RWPE1 (cell line): ENCODE measurements at regions not wholly inside any gene's neighbourhood (a gene's known extent, or its start where the extent isn't known, plus 50 kb on each side); places are given as distances from the start of the nearest gene placed in this dataset.
A peak's percentile ranks its signal among the peaks of the same experiment; 100 is the strongest.

Source experiments
- CTCF ChIA-PET: fragments of 350-600 bp; sonication (Branson Sonifier 250); formaldehyde crosslinking; extraction: SDS; loops from one replicate; lab custom pipeline; 2021; lab: Yijun Ruan, JAX
- POLR2A ChIA-PET: fragments of 400-600 bp; formaldehyde crosslinking; extraction: SDS; loops from one replicate; lab custom pipeline; 2020; ENCODE audit warnings: antibody characterized with exemption; ENCODE audit not compliant: low non-redundant PET; lab: Yijun Ruan, JAX
- DNase-seq: peaks from one replicate; pipeline ENCODE4 v3.0.0; 2012; ENCODE audit warnings: low spot score
- H3K27ac ChIP-seq: fragments of 450-650 bp; 2 replicates; pipeline ENCODE4 v1.5.1; 2017
- TF ChIP-seq, protein P1 (sequence below): fragments of 450-650 bp; conservative IDR thresholded peaks from 2 replicates; pipeline ENCODE4 v1.5.1; 2017; ENCODE audit warnings: low read depth, mild to moderate bottlenecking

- TF ChIP-seq, protein P1, sequence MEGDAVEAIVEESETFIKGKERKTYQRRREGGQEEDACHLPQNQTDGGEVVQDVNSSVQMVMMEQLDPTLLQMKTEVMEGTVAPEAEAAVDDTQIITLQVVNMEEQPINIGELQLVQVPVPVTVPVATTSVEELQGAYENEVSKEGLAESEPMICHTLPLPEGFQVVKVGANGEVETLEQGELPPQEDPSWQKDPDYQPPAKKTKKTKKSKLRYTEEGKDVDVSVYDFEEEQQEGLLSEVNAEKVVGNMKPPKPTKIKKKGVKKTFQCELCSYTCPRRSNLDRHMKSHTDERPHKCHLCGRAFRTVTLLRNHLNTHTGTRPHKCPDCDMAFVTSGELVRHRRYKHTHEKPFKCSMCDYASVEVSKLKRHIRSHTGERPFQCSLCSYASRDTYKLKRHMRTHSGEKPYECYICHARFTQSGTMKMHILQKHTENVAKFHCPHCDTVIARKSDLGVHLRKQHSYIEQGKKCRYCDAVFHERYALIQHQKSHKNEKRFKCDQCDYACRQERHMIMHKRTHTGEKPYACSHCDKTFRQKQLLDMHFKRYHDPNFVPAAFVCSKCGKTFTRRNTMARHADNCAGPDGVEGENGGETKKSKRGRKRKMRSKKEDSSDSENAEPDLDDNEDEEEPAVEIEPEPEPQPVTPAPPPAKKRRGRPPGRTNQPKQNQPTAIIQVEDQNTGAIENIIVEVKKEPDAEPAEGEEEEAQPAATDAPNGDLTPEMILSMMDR, result no peak
- ChIA-PET POLR2A (no interaction called here), CTCF (interaction anchor here (0.6 kb wide), 1 partner anchor 130 kb away, joined by 6 read pairs; no protein-coding TSS in a partner anchor)
- peak; percentile 26 for DNase-seq
- H3K27ac ChIP-seq, result no peak overlapping the region
Observed at GRCh38 chr18:22485808-22486244, 68.1 kb upstream of the CTAGE1 start.

GRCh38 chr18:22486667-22487066 is 69.0 kb upstream of the CTAGE1 start:
- DNase-seq, result no peak
- POLR2A ChIA-PET, result no interaction called here
- TF ChIP-seq, protein P1, result no peak
- no peak overlapping the region for H3K27ac ChIP-seq
- CTCF ChIA-PET, result no interaction called here

GRCh38 chr18:22488554-22488953 is 70.8 kb upstream of the CTAGE1 start:
- H3K27ac ChIP-seq, result no peak overlapping the region
- ChIA-PET CTCF (no interaction called here), POLR2A (no interaction called here)
- TF ChIP-seq, protein P1, result no peak
- DNase-seq, result no peak

DNA sequence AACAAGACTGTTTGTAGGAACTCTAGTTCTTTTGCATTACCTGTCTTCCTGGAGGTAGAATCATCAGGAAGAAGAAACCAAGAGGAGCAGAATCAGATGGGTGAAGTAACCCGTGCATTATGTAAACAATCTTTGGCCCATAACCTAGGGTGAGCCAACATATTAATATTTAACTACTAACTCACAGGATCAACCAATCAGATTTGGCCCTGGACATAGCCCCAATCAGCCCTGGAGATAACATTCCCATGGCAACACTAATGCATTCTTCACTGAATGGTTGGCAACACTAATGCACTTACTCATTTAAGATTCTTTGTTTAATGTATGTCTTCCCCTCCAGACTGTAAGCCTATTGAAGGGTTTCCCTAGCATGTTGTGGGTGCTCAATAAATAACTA is 72.0 kb upstream of the CTAGE1 start:
- CTCF ChIA-PET, result no interaction called here
- H3K27ac ChIP-seq, result no peak overlapping the region
- POLR2A ChIA-PET, result no interaction called here
- TF ChIP-seq, protein P1, result no peak
- DNase-seq, result peak; percentile 57

GRCh38 chr18:22490429-22490846 is 72.7 kb upstream of the CTAGE1 start:
- ChIA-PET POLR2A (no interaction called here), CTCF (interaction anchor here (0.6 kb wide), 1 partner anchor 79 kb away, joined by 3 read pairs; no protein-coding TSS in a partner anchor)
- TF ChIP-seq, protein P1, result no peak
- no peak for DNase-seq
- no peak overlapping the region for H3K27ac ChIP-seq

- no peak for DNase-seq
- TF ChIP-seq, protein P1, result no peak
- POLR2A ChIA-PET, result no interaction called here
- CTCF ChIA-PET, result interaction anchor here (0.5 to 0.9 kb wide), 2 partner anchors 8 to 11 kb away, joined by 3 read pairs; no protein-coding TSS in a partner anchor
- H3K27ac ChIP-seq, result no peak overlapping the region
Observed at GRCh38 chr18:22493255-22493654, 75.5 kb upstream of the CTAGE1 start.
